GM23338 (cell line): ENCODE measurements at regions not wholly inside any gene's neighbourhood (a gene's known extent, or its start where the extent isn't known, plus 50 kb on each side); places are given as distances from the start of the nearest gene placed in this dataset.

ENCODE experiments used
- ATAC-seq: fragments of 200-7000 bp; cut with Tn5 transposase; 3 replicates; pipeline ENCODE4 v1.9.1; 2020
- DNase-seq: peaks from one replicate; pipeline ENCODE4 v3.0.0-alpha.2; 2015; ENCODE audit warnings: low spot score
- H2AFZ ChIP-seq: fragments of 200-600 bp; sonication (generic); 2 replicates; pipeline ENCODE4 v1.8.0; 2016; ENCODE audit warnings: antibody characterized with exemption, mild to moderate bottlenecking, moderate library complexity
- H3F3A ChIP-seq: fragments of 200-600 bp; sonication (generic); replicated peaks from 2 replicates; pipeline ENCODE4 v1.8.0; 2017; ENCODE audit warnings: antibody characterized with exemption, mixed run types, low read depth
- H3K27ac ChIP-seq: fragments of 200-600 bp; sonication (generic); 2 replicates; pipeline ENCODE4 v1.6.1; 2016; ENCODE audit warnings: low read depth
- H3K27me3 ChIP-seq: fragments of 200-600 bp; sonication (generic); 2 replicates; pipeline ENCODE4 v1.8.0; 2016; ENCODE audit warnings: mild to moderate bottlenecking, mixed run types, moderate library complexity; ENCODE audit not compliant: insufficient read depth
- H3K36me3 ChIP-seq: fragments of 200-600 bp; sonication (generic); 2 replicates; pipeline ENCODE4 v1.8.0; 2016; ENCODE audit warnings: mild to moderate bottlenecking; ENCODE audit not compliant: insufficient read depth
- H3K4me1 ChIP-seq: fragments of 200-600 bp; sonication (generic); 2 replicates; pipeline ENCODE4 v1.8.0; 2016; ENCODE audit warnings: mild to moderate bottlenecking, moderate library complexity; ENCODE audit not compliant: insufficient read depth
- H3K4me2 ChIP-seq: fragments of 200-600 bp; sonication (generic); 2 replicates; pipeline ENCODE4 v1.7.1; 2017; ENCODE audit warnings: mixed run types
- H3K4me3 ChIP-seq: fragments of 200-600 bp; sonication (generic); 2 replicates; pipeline ENCODE4 v1.6.1; 2016; ENCODE audit warnings: mixed run types
- H3K79me2 ChIP-seq: fragments of 200-600 bp; sonication (generic); replicated peaks from 2 replicates; pipeline ENCODE4 v1.8.0; 2017; ENCODE audit warnings: mild to moderate bottlenecking; ENCODE audit not compliant: insufficient read depth
- H3K9me2 ChIP-seq: fragments of 200-600 bp; sonication (generic); 2 replicates; pipeline ENCODE4 v1.8.0; 2017; ENCODE audit not compliant: insufficient read depth
- H4K20me1 ChIP-seq: fragments of 200-600 bp; sonication (generic); replicated peaks from 2 replicates; pipeline ENCODE4 v1.8.0; 2017; ENCODE audit warnings: mild to moderate bottlenecking; ENCODE audit not compliant: insufficient read depth
- H3K27ac Mint-ChIP-seq: 2 replicates; pipeline ENCODE4 v1.8.0; 2020; ENCODE audit warnings: inconsistent platforms, mild to moderate bottlenecking, moderate library complexity, mixed read lengths
- H3K27me3 Mint-ChIP-seq: 3 replicates; pipeline ENCODE4 v1.8.0; 2022; ENCODE audit warnings: low read depth, mild to moderate bottlenecking, moderate library complexity, mixed read lengths, inconsistent platforms; ENCODE audit not compliant: insufficient read depth, poor library complexity
- H3K36me3 Mint-ChIP-seq: 3 replicates; pipeline ENCODE4 v1.8.0; 2021; ENCODE audit warnings: low read depth, mild to moderate bottlenecking, inconsistent platforms, moderate library complexity, mixed read lengths
- H3K4me1 Mint-ChIP-seq: 3 replicates; pipeline ENCODE4 v1.8.0; 2020; ENCODE audit warnings: mild to moderate bottlenecking, inconsistent platforms, mixed read lengths
- H3K4me3 Mint-ChIP-seq: 3 replicates; pipeline ENCODE4 v1.8.0; 2021; ENCODE audit warnings: moderate library complexity, mild to moderate bottlenecking, inconsistent platforms, mixed read lengths
- H3K9me3 Mint-ChIP-seq: 3 replicates; pipeline ENCODE4 v1.8.0; 2020; ENCODE audit warnings: moderate library complexity, mild to moderate bottlenecking, inconsistent platforms, mixed read lengths
- CREB1 ChIP-seq: fragments of 250-450 bp; sonication (Bioruptor Pico); IDR thresholded peaks from 2 replicates; pipeline ENCODE4 v1.5.0; 2020; ENCODE audit warnings: low read depth, mild to moderate bottlenecking, moderate library complexity
- CTCF ChIP-seq, 2 experiments: fragments of 200-600 bp in 1 of 2; sonication (generic) in 1 of 2; conservative IDR thresholded peaks; 2 replicates each; pipeline versions ENCODE4 v1.5.1 to v1.6.1; 2016 to 2017; ENCODE audit warnings: antibody characterized with exemption in 2 of 2, low read depth in 2 of 2, mild to moderate bottlenecking in 2 of 2, moderate library complexity in 1 of 2
- ETS1 ChIP-seq: IDR thresholded peaks from 2 replicates; pipeline ENCODE4 v1.6.1; 2016; ENCODE audit warnings: antibody characterized with exemption
- EZH2 ChIP-seq: fragments of 200-600 bp; sonication (generic); IDR thresholded peaks from one replicate; pipeline ENCODE4 v1.8.0; 2017; ENCODE audit warnings: antibody characterized with exemption, mild to moderate bottlenecking, low read depth; ENCODE audit not compliant: unreplicated experiment
- EZH2phosphoT487 ChIP-seq: fragments of 200-600 bp; sonication (generic); IDR thresholded peaks from one replicate; pipeline ENCODE4 v1.8.1; 2018; ENCODE audit warnings: antibody characterized with exemption; ENCODE audit not compliant: unreplicated experiment
- JUNB ChIP-seq: IDR thresholded peaks from one replicate; pipeline ENCODE4 v1.6.1; 2016; ENCODE audit warnings: antibody characterized with exemption; ENCODE audit not compliant: unreplicated experiment
- NANOG ChIP-seq: IDR thresholded peaks from 2 replicates; pipeline ENCODE4 v1.6.1; 2016; ENCODE audit warnings: antibody characterized with exemption, borderline replicate concordance
- POLR2AphosphoS5 ChIP-seq: IDR thresholded peaks from 2 replicates; pipeline ENCODE4 v1.6.1; 2016; ENCODE audit warnings: antibody characterized with exemption, low read depth
- REST ChIP-seq: IDR thresholded peaks from one replicate; pipeline ENCODE4 v1.6.1; 2018; ENCODE audit warnings: antibody characterized with exemption; ENCODE audit not compliant: unreplicated experiment
- STAT1 ChIP-seq: IDR thresholded peaks from one replicate; pipeline ENCODE4 v1.6.1; 2016; ENCODE audit warnings: antibody characterized with exemption; ENCODE audit not compliant: unreplicated experiment
- ZNF114 ChIP-seq: fragments of 250-450 bp; sonication (Bioruptor Pico); IDR thresholded peaks from 2 replicates; pipeline ENCODE4 v1.5.0; 2020; ENCODE audit warnings: mild to moderate bottlenecking, moderate library complexity
- ZNF331 ChIP-seq: fragments of 250-450 bp; sonication (Bioruptor Pico); IDR thresholded peaks from 2 replicates; pipeline ENCODE4 v1.5.0; 2020; ENCODE audit warnings: low read depth, mild to moderate bottlenecking, moderate library complexity
- ZNF462 ChIP-seq: fragments of 250-450 bp; sonication (Bioruptor Pico); IDR thresholded peaks from 2 replicates; pipeline ENCODE4 v1.5.0; 2020; ENCODE audit warnings: mild to moderate bottlenecking, moderate library complexity

- no peak for ATAC-seq
Observed at GRCh38 chr6:76214546-76214945, 142.1 kb upstream of the IMPG1 start.

More at GRCh38 chr6:76214546-76214945, 142.1 kb upstream of the IMPG1 start:
- Histone ChIP-seq H4K20me1 (no peaks in the 10 kb centered on the region), H3K27ac (no peak overlapping the region), H3K4me3 (no peak overlapping the region), H3K9me2 (no peaks in the 10 kb centered on the region), H3F3A (no peaks in the 10 kb centered on the region), H3K4me2 (no peak overlapping the region), H3K36me3 (no peaks in the 10 kb centered on the region), H3K79me2 (no peaks in the 10 kb centered on the region), H3K27me3 (no peaks in the 10 kb centered on the region), H2AFZ (no peak overlapping the region), H3K4me1 (no peaks in the 10 kb centered on the region)
- no peak for DNase-seq
- no peak overlapping the region for H3K4me3 Mint-ChIP-seq
- H3K4me1 Mint-ChIP-seq: no peaks in the 10 kb centered on the region
- H3K9me3 Mint-ChIP-seq: peaks cover 10% of the 10 kb centered on the region
- TF ChIP-seq JUNB (no peak), CTCF (conservative IDR thresholded peaks at IDR 0.05; ENCODE audit: low read depth in 2 of 2) (no peak), CREB1 (CRISPR knock-in tag) (no peak), EZH2 (no peak), ZNF331 (no peak), ETS1 (no peak), STAT1 (no peak), EZH2phosphoT487 (no peak), ZNF462 (no peak), REST (no peak), NANOG (no peak), ZNF114 (CRISPR knock-in tag) (no peak), POLR2AphosphoS5 (no peak)
- H3K27ac Mint-ChIP-seq: no peak overlapping the region
- H3K36me3 Mint-ChIP-seq: no peaks in the 10 kb centered on the region
- H3K27me3 Mint-ChIP-seq: peaks cover 2% of the 10 kb centered on the region
